Vagina (tissue), 2 donors: ENCODE measurements at regions not wholly inside any gene's neighbourhood (a gene's known extent, or its start where the extent isn't known, plus 50 kb on each side); places are given as distances from the start of the nearest gene placed in this dataset.

Experiments
- DNase-seq, 2 donors: peaks; one replicate each; pipeline ENCODE4 v3.0.0-alpha.2; 2017; ENCODE audit errors: extremely low spot score in 2 of 2
- H3K27ac ChIP-seq: fragments of 200-600 bp; sonication (generic); one replicate; pipeline ENCODE4 v1.5.1; 2019
- H3K27me3 ChIP-seq: fragments of 200-600 bp; sonication (generic); one replicate; pipeline ENCODE4 v1.5.1; 2019
- H3K36me3 ChIP-seq, 2 donors: fragments of 200-600 bp; sonication (generic); one replicate each; pipeline ENCODE4 v1.5.1; 2017 to 2019
- H3K4me1 ChIP-seq: fragments of 200-600 bp; sonication (generic); one replicate; pipeline ENCODE4 v1.5.1; 2019
- H3K4me3 ChIP-seq, 2 donors: fragments of 200-600 bp; sonication (generic); 1 replicate in 1 of 2; 2 replicates in 1 of 2; pipeline ENCODE4 v1.5.1; 2016 to 2019
- H3K9me3 ChIP-seq: fragments of 200-600 bp; sonication (generic); one replicate; pipeline ENCODE4 v1.5.1; 2019
- CTCF ChIP-seq, 3 experiments: fragments of 450-650 bp in 2 of 3; fragments of 200-600 bp in 1 of 3; sonication (generic) in 1 of 3; IDR thresholded peaks; one replicate each; pipeline ENCODE4 v1.5.1; 2017 to 2019; ENCODE audit warnings: antibody characterized with exemption in 3 of 3, mild to moderate bottlenecking in 2 of 3, moderate library complexity in 2 of 3
- POLR2A ChIP-seq, 2 donors: fragments of 450-650 bp; IDR thresholded peaks; one replicate each; pipeline ENCODE4 v1.6.1; 2017; ENCODE audit warnings: antibody characterized with exemption in 2 of 2, mild to moderate bottlenecking in 2 of 2, moderate library complexity in 2 of 2
- POLR2AphosphoS5 ChIP-seq, 2 donors: sonication (generic); formaldehyde crosslinking; IDR thresholded peaks; one replicate each; pipeline ENCODE4 v1.9.0; 2017; ENCODE audit warnings: antibody characterized with exemption in 2 of 2, mild to moderate bottlenecking in 2 of 2, low read depth in 1 of 2; ENCODE audit not compliant: insufficient read depth in 1 of 2
- intact Hi-C: fragments of 100-400 bp; cut with DNase I; formaldehyde crosslinking; loops from one replicate; pipeline ENCODE4 v1.15.1; 2023

- DNase-seq: no peak
- H3K4me1 ChIP-seq: peaks cover 31% of the 10 kb centered on the region
- peak; percentile 11 to 52 for TF ChIP-seq POLR2AphosphoS5 (IDR thresholded peaks at IDR 0.05; ENCODE audit: insufficient read depth in 1 of 2, low read depth in 1 of 2)
- no peak for TF ChIP-seq POLR2A (IDR thresholded peaks at IDR 0.05)
- H3K9me3 ChIP-seq: no peaks in the 10 kb centered on the region
- intact Hi-C loops: no loop called here
- H3K36me3 ChIP-seq: no peaks in the 10 kb centered on the region
- H3K27ac ChIP-seq: peak overlapping the region; percentile 36
- H3K4me3 ChIP-seq: no peak overlapping the region
- no peaks in the 10 kb centered on the region for H3K27me3 ChIP-seq
Measured at GRCh38 chr3:14290631-14291385, 111.6 kb upstream of the SLC6A6 start.

- Histone ChIP-seq H3K36me3 (no peaks in the 10 kb centered on the region), H3K27me3 (no peaks in the 10 kb centered on the region), H3K4me3 (no peak overlapping the region), H3K27ac (no peak overlapping the region), H3K4me1 (peaks cover 32% of the 10 kb centered on the region), H3K9me3 (no peaks in the 10 kb centered on the region)
- intact Hi-C loops: no loop called here
- TF ChIP-seq POLR2A (IDR thresholded peaks at IDR 0.05): no peak
- TF ChIP-seq CTCF (IDR thresholded peaks at IDR 0.05): no peak
- no peak for TF ChIP-seq POLR2AphosphoS5 (IDR thresholded peaks at IDR 0.05; ENCODE audit: insufficient read depth in 1 of 2, low read depth in 1 of 2)
- DNase-seq: no peak
Measured at GRCh38 chr3:14295037-14295436, 107.4 kb upstream of the SLC6A6 start.

- intact Hi-C loops: no loop called here
- Histone ChIP-seq H3K27me3 (no peaks in the 10 kb centered on the region), H3K4me3 (no peak overlapping the region), H3K9me3 (no peaks in the 10 kb centered on the region), H3K36me3 (no peaks in the 10 kb centered on the region), H3K27ac (no peak overlapping the region), H3K4me1 (peaks cover 26% of the 10 kb centered on the region)
- no peak for DNase-seq
- TF ChIP-seq POLR2A (IDR thresholded peaks at IDR 0.05) (no peak), POLR2AphosphoS5 (IDR thresholded peaks at IDR 0.05; ENCODE audit: insufficient read depth in 1 of 2, low read depth in 1 of 2) (peak in 1 of 2 donors; percentile 35)
Measured at GRCh38 chr3:14295801-14296200, 106.6 kb upstream of the SLC6A6 start.

- no peak for TF ChIP-seq CTCF (IDR thresholded peaks at IDR 0.05)
- TF ChIP-seq POLR2AphosphoS5 (IDR thresholded peaks at IDR 0.05; ENCODE audit: insufficient read depth in 1 of 2, low read depth in 1 of 2): no peak
- TF ChIP-seq POLR2A (IDR thresholded peaks at IDR 0.05): no peak
- intact Hi-C loops: no loop called here
- no peak overlapping the region for H3K4me3 ChIP-seq
- no peaks in the 10 kb centered on the region for H3K36me3 ChIP-seq
- DNase-seq: no peak
- no peaks in the 10 kb centered on the region for H3K9me3 ChIP-seq
- peak overlapping the region; percentile 63 for H3K27ac ChIP-seq
- H3K4me1 ChIP-seq: peaks cover 27% of the 10 kb centered on the region
- no peaks in the 10 kb centered on the region for H3K27me3 ChIP-seq
Measured at GRCh38 chr3:14297305-14297704, 105.1 kb upstream of the SLC6A6 start.

GRCh38 chr3:14297784-14298236 is 104.6 kb upstream of the SLC6A6 start:
- DNase-seq: no peak
- H3K9me3 ChIP-seq: no peaks in the 10 kb centered on the region
- intact Hi-C loops: no loop called here
- H3K4me3 ChIP-seq: no peak overlapping the region
- H3K27me3 ChIP-seq: no peaks in the 10 kb centered on the region
- H3K27ac ChIP-seq: peak overlapping the region; percentile 63
- H3K36me3 ChIP-seq: no peaks in the 10 kb centered on the region
- peaks cover 27% of the 10 kb centered on the region for H3K4me1 ChIP-seq
- TF ChIP-seq CTCF (IDR thresholded peaks at IDR 0.05): no peak
- TF ChIP-seq POLR2AphosphoS5 (IDR thresholded peaks at IDR 0.05; ENCODE audit: insufficient read depth in 1 of 2, low read depth in 1 of 2): peak; percentile 15 to 25

GRCh38 chr3:14298442-14298841 is 104.0 kb upstream of the SLC6A6 start:
- Histone ChIP-seq H3K27ac (peak overlapping the region; percentile 63), H3K4me3 (no peak overlapping the region), H3K4me1 (peaks cover 27% of the 10 kb centered on the region), H3K9me3 (no peaks in the 10 kb centered on the region), H3K27me3 (no peaks in the 10 kb centered on the region), H3K36me3 (no peaks in the 10 kb centered on the region)
- intact Hi-C loops: no loop called here
- TF ChIP-seq CTCF (IDR thresholded peaks at IDR 0.05) (no peak), POLR2A (IDR thresholded peaks at IDR 0.05) (no peak), POLR2AphosphoS5 (IDR thresholded peaks at IDR 0.05; ENCODE audit: insufficient read depth in 1 of 2, low read depth in 1 of 2) (no peak)
- no peak for DNase-seq
